Natural killer cell treated with Interleukin-12 subunit alpha and Interleukin-12 subunit beta and Interleukin-15 and Interleukin-18, amount 100 ng/mL, for 72 hours (primary cell): ENCODE measurements at regions not wholly inside any gene's neighbourhood (a gene's known extent, or its start where the extent isn't known, plus 50 kb on each side); places are given as distances from the start of the nearest gene placed in this dataset.
"Not testable (repeated sequence)": the region's sequence is repeated elsewhere in the genome, so short reads cannot be mapped to it uniquely, and the experiment has no call there.

Source experiments
- ATAC-seq, 2 donors: fragments of 150-1000 bp; cut with Tn5 transposase in 1 of 2; sonication (Bioruptor Pico), chemical (Tn5 transposase) in 1 of 2; 2 replicates each; pipeline ENCODE4 v1.10.0; 2021
- DNase-seq: peaks from one replicate; pipeline ENCODE4 v3.0.0; 2022; ENCODE audit warnings: low spot score
- H3K27ac Mint-ChIP-seq, 2 donors: 1 replicate in 1 of 2; 2 replicates in 1 of 2; pipeline ENCODE4 v1.8.0; 2022; ENCODE audit warnings: mixed read lengths in 2 of 2, mild to moderate bottlenecking in 1 of 2, moderate library complexity in 1 of 2
- H3K27me3 Mint-ChIP-seq, 2 donors: 1 replicate in 1 of 2; 2 replicates in 1 of 2; pipeline ENCODE4 v1.8.0; 2022; ENCODE audit warnings: mixed read lengths in 2 of 2
- H3K36me3 Mint-ChIP-seq: one replicate; pipeline ENCODE4 v1.8.0; 2022; ENCODE audit warnings: mixed read lengths
- H3K4me1 Mint-ChIP-seq, 2 donors: 1 replicate in 1 of 2; 2 replicates in 1 of 2; pipeline ENCODE4 v1.8.0; 2022; ENCODE audit warnings: low read depth in 2 of 2, mixed read lengths in 2 of 2, mild to moderate bottlenecking in 1 of 2
- H3K4me3 Mint-ChIP-seq: one replicate; pipeline ENCODE4 v1.8.0; 2022; ENCODE audit warnings: mixed read lengths
- H3K9me3 Mint-ChIP-seq: 2 replicates; pipeline ENCODE4 v1.8.0; 2022; ENCODE audit warnings: mixed read lengths

DNA sequence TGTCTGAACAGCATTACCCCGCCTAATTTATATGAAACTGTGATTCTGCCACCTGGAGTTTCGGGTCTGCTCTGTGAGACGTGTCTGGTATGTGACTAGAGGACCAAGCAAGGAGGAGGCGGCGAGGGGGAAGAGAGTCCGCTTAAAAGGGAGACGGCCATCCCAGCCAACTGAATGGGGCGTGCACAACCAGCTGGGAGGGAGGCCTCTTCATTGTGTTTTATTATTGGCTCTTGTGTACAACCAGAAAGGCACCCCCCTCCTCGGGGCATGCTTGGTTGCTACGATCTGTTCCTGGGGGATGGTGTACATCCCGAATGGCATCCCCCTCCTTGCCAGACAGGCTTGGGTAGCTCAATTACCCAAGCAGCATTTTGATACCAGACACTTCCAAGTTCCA lies 384.5 kb upstream of the SALL1 start:
- no peaks in the 10 kb centered on the region for H3K4me1 Mint-ChIP-seq
- DNase-seq, result no peak
- H3K9me3 Mint-ChIP-seq, result peaks cover 10% of the 10 kb centered on the region
- H3K27ac Mint-ChIP-seq, result no peak overlapping the region
- ATAC-seq, result no peak
- H3K27me3 Mint-ChIP-seq, result no peaks in the 10 kb centered on the region
- H3K36me3 Mint-ChIP-seq, result no peaks in the 10 kb centered on the region
- no peak overlapping the region for H3K4me3 Mint-ChIP-seq

DNA sequence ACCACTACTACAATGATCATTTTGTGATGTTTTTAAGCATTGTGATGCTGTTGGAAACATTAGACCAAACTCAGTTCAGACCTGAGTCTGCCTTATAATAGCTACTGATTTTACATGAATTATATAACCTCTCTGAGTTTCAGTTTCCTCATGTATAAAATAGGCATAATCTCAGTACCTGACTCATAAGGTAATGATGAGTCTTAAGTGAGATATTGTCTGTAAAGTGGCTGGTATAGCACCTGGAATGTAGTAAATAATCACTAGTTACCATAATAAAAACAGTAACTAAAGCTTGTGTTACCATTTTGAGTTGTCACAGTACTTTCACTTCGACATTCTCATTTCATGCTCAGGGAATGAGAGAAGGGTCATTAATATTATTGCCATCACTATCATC lies 381.5 kb upstream of the SALL1 start:
- no peaks in the 10 kb centered on the region for H3K27me3 Mint-ChIP-seq

DNA sequence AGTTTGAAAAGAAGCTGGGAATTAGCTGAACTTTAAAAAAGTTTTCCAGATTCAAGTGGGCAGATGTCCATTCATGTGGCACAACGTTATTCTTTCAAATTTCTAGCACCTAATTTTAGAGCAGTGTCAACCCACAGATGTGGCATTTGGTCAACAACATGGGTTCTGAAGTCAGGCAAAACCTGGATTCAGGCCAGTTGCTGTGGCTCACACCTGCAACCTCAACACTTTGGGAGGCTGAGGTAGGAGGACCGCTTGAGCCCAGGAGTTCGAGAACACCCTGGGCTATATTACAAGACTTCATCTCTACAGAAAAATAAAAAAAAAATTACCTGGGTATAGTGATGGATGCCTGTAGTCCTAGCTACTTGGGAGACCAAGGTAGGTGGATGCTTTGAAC lies 380.2 kb upstream of the SALL1 start:
- DNase-seq, result no peak
- no peak overlapping the region for H3K27ac Mint-ChIP-seq
- H3K36me3 Mint-ChIP-seq, result no peaks in the 10 kb centered on the region
- ATAC-seq, result no peak
- peaks cover 11% of the 10 kb centered on the region for H3K9me3 Mint-ChIP-seq
- H3K4me1 Mint-ChIP-seq, result no peaks in the 10 kb centered on the region
- no peaks in the 10 kb centered on the region for H3K27me3 Mint-ChIP-seq
- no peak overlapping the region for H3K4me3 Mint-ChIP-seq

More for the DNA sequence above, 381.5 kb upstream of the SALL1 start:
- Mint-ChIP-seq H3K27ac (no peak overlapping the region), H3K36me3 (no peaks in the 10 kb centered on the region), H3K9me3 (peaks cover 10% of the 10 kb centered on the region), H3K4me3 (no peak overlapping the region), H3K4me1 (no peaks in the 10 kb centered on the region)
- DNase-seq, result no peak
- no peak for ATAC-seq

DNA sequence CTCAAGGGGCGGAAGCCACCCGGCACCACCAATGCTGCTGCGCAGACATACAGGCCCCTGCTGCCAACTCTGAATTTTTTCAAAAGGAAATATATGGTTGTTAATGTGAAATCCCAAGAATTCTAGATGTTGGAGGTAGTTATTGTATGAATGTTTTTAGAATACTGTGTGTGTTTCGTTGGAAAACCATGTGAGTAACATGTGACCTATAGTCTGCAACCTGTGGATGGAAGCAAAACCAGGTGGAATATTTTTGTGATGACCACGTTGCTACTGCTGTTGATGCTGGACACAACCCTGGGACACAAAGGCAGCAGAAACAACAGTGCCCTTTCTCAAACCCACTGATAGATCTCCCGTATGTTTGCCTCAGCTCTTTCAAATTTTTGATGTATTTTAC lies 376.3 kb upstream of the SALL1 start:
- H3K36me3 Mint-ChIP-seq, result no peaks in the 10 kb centered on the region
- peaks cover 11% of the 10 kb centered on the region for H3K9me3 Mint-ChIP-seq
- H3K27ac Mint-ChIP-seq, result no peak overlapping the region
- H3K27me3 Mint-ChIP-seq, result no peaks in the 10 kb centered on the region
- no peak for ATAC-seq
- no peak overlapping the region for H3K4me3 Mint-ChIP-seq
- H3K4me1 Mint-ChIP-seq, result no peaks in the 10 kb centered on the region
- DNase-seq, result no peak

DNA sequence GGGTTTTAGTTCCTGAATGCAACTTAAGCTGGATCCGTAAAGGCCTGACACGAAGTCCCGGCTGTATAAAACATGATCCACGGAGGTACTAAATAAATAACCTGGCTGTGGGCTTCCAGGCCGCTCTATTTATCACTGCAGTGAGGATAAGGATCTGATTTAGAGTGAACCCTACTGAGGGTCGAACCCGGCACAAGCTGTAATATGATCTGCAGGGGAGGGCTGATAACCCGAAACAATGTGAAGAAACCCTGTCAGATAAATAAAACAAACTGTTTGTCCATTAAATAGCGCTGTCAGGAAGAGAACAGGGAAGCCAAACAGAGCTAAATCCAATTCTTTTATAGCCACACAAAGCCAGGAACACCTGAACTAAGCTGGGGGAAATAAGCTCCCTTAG lies 375.6 kb upstream of the SALL1 start:
- Mint-ChIP-seq H3K4me3 (no peak overlapping the region), H3K9me3 (peaks cover 14% of the 10 kb centered on the region), H3K36me3 (no peaks in the 10 kb centered on the region), H3K27ac (no peak overlapping the region), H3K4me1 (no peaks in the 10 kb centered on the region), H3K27me3 (no peaks in the 10 kb centered on the region)
- ATAC-seq (no peak), DNase-seq (no peak)

DNA sequence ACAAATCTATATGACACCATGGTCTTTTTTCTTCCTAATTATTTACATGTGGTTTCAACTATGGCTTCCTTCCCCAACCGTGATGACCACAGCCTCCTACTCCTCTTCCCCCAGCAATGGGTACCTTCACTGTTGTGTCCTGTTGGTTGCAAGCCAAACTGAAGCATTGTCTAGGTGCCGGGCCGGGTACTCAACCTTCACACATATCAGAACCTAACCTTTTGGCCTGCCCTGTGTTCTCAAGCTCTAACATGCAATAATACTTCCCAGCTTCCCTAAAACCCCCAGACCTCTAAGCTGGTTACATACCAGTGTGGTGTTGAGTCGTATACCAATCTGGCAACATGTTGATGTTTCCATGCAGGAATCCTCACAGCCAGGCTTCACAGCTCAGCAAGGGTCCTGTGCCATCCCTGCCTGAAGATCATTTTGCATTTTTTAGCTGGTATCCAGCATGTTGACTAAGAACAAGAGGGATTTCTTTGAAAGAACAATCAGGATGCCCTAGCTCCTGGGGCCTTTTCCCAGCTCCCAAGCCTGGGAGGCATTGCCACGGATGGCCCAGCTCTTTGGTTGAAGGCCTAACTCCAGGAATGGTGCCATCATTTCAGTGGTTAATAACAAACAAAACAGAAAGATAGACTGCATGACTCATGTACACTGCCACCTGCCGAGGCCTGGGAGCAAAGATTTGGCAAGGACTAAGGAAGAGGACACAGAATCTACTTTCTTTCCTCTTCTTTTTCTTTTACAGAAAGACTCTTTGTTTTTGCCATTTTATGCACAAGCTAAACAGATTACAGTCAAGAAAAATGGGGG lies 373.7 kb upstream of the SALL1 start:
- H3K36me3 Mint-ChIP-seq, result no peaks in the 10 kb centered on the region
- peaks cover 15% of the 10 kb centered on the region for H3K9me3 Mint-ChIP-seq
- no peak overlapping the region for H3K4me3 Mint-ChIP-seq
- ATAC-seq (no peak), DNase-seq (no peak)
- no peaks in the 10 kb centered on the region for H3K4me1 Mint-ChIP-seq
- no peak overlapping the region for H3K27ac Mint-ChIP-seq
- H3K27me3 Mint-ChIP-seq, result no peaks in the 10 kb centered on the region

DNA sequence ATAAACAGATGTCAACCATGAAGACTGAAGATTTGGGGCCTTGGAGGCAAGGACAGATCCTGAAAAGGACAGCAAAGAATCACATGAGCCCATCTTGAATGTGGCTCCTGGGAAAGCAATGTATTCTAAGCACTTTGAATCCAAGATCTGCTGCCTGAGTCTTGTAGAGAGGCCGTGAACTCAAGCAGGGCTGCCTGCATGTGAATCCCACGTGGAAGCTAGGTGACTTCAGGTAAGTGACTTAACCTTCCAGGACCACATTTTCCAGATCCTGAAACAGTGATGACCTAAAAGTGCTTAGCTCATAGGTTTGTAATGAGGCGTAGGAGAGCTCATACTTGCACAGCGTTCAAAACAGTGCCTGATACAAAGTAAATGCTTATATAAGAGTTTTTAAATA lies 373.0 kb upstream of the SALL1 start:
- H3K9me3 Mint-ChIP-seq, result peaks cover 21% of the 10 kb centered on the region
- ATAC-seq, result no peak
- no peaks in the 10 kb centered on the region for H3K27me3 Mint-ChIP-seq
- no peaks in the 10 kb centered on the region for H3K4me1 Mint-ChIP-seq
- no peak overlapping the region for H3K4me3 Mint-ChIP-seq
- DNase-seq, result no peak
- H3K27ac Mint-ChIP-seq, result no peak overlapping the region
- peaks cover 4% of the 10 kb centered on the region for H3K36me3 Mint-ChIP-seq

DNA sequence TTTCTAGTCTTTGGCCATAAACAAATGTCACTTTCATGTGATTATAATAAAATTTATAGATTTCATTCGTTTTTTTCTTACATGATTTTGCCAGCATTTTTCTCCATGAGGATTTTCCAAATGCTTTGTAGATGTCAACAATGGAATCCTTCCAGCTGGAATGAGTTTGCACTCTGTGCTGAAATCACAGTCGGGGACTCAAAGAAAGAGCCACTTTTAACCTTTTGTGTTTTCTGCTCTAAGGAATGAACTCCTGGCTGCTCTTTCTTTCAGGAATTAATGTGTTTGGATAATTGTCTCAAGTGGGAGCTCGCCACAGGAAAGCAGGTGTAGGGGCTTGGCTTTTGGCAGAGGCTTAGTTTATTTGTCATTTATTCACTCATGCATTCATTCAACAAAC lies 372.3 kb upstream of the SALL1 start:
- Mint-ChIP-seq H3K27ac (no peak overlapping the region), H3K9me3 (peaks cover 21% of the 10 kb centered on the region), H3K4me3 (no peak overlapping the region), H3K27me3 (no peaks in the 10 kb centered on the region), H3K4me1 (no peaks in the 10 kb centered on the region), H3K36me3 (peaks cover 4% of the 10 kb centered on the region)
- DNase-seq (no peak), ATAC-seq (no peak)

DNA sequence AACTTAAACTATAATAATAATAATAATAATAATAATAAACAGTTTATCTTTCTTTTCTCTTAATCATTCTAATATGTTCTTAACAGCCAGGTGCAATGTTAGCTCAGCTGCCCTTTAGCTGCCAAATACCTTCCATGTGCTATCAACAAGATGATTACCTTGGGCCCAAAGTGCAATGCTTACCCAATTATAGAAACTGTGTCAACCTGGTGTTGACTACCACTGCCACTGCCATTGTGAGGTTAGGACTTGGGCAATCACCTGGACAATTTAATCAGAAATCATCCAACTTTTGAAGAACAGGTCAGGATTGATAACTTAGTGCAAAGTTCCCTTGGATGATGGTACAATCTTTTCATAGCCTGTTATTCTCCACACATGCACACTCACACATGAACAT lies 371.8 kb upstream of the SALL1 start:
- Mint-ChIP-seq H3K36me3 (peaks cover 4% of the 10 kb centered on the region), H3K27ac (no peak overlapping the region), H3K4me3 (no peak overlapping the region), H3K27me3 (no peaks in the 10 kb centered on the region), H3K9me3 (peaks cover 25% of the 10 kb centered on the region), H3K4me1 (no peaks in the 10 kb centered on the region)
- ATAC-seq, result no peak
- no peak for DNase-seq

DNA sequence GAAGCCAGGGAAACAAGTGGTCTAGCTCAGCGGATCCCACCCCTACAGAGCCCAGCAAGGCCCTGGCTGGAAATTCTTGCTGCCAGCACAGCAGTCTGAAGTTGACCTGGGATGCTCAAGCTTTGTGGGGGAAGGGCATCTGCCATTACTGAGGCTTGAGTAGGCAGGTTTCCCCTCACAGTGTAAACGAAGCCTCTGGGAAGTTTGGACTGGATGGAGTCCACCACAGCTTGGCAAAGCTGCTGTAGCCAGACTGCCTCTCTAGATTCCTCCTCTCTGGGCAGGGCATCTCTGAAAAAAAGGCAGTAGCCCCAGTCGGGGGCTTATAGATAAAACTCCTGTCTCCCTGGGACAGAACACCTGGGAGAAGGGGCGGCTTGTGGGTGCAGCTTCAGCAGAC lies 365.9 kb upstream of the SALL1 start:
- not testable (repeated sequence) for DNase-seq, H3K27ac Mint-ChIP-seq
- peaks cover 24% of the 10 kb centered on the region for H3K9me3 Mint-ChIP-seq

DNA sequence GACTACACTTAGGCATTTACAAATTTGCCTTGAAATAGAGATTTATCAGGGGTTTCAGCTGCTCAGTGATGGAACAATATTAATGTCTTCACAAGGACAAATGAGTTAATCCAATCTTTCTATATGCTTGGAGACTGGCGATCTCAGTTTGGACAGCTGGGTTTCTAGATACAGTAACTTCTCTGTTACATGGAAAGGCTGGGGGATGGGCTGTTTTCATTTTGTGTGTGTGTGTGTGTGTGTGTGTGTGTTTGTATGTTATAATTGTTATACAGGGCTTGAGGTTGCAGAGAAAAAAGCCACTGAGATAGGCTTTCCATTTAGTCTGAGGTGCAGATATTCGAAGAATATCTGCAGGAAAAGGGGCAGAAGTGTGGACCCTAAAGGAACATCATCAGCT lies 359.3 kb upstream of the SALL1 start:
- Mint-ChIP-seq H3K4me1 (no peaks in the 10 kb centered on the region), H3K9me3 (peaks cover 18% of the 10 kb centered on the region), H3K4me3 (no peak overlapping the region), H3K27me3 (no peaks in the 10 kb centered on the region), H3K27ac (no peak overlapping the region), H3K36me3 (peaks cover 4% of the 10 kb centered on the region)
- ATAC-seq (no peak), DNase-seq (no peak)

More for the DNA sequence above, 365.9 kb upstream of the SALL1 start:
- H3K4me3 Mint-ChIP-seq, H3K27me3 Mint-ChIP-seq, ATAC-seq, H3K4me1 Mint-ChIP-seq, H3K36me3 Mint-ChIP-seq: not testable (repeated sequence)

DNA sequence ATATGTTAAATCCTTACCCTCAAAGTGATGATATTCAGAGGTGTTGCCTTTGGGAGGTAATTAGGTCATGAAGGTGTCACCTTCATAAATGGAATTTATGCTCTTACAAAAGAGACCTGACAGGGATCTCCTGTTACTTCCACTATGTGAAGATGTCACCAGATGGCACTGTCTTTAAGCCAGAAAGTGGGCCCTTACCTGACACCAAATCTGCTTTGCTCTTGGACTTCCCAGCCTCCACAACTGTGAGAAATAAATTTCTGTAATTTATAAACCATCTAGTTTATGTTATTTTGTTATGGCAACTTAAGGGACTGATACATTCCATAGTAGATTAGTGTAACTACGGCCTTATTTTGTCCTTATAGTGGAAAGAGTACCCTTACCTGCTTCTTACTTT lies 358.3 kb upstream of the SALL1 start:
- Mint-ChIP-seq H3K4me3 (no peak overlapping the region), H3K27me3 (no peaks in the 10 kb centered on the region), H3K27ac (no peak overlapping the region), H3K9me3 (peaks cover 18% of the 10 kb centered on the region), H3K4me1 (no peaks in the 10 kb centered on the region), H3K36me3 (no peaks in the 10 kb centered on the region)
- no peak for ATAC-seq
- DNase-seq, result no peak

DNA sequence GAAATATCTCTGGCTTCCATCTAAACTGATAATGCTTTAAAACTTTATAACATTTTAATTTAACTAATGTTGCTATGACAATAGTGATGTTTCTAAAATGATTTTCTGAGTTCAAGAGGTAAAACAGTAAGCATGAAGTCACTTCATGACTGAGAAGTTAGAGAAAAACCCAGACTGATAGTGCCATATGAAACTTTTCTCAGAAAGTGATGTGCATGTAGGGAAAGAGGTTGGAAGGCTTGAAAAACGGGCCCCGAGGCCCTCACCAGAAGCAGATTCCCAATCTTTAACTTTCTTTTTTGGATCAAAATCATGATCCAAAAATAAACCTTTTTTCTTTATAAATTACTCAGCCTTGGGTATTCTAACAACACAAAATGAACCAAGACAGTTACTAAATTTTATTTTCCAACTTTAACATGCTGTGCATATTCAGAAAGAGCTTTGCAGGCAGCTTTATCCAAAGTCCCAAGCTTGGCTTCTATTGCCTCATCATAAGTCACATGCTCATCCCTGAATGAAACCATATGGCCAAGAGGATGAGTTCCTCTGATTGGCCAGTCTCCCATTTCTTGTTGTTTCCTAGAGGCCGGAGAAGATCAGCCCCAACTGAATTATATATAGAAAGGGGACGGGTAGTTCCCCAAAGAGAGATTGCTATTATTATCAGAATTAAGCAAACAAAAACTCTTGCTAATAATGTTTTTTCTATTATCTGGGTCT lies 357.6 kb upstream of the SALL1 start:
- H3K4me3 Mint-ChIP-seq, result no peak overlapping the region
- H3K27ac Mint-ChIP-seq, result no peak overlapping the region
- peaks cover 13% of the 10 kb centered on the region for H3K9me3 Mint-ChIP-seq
- no peak for ATAC-seq
- no peaks in the 10 kb centered on the region for H3K27me3 Mint-ChIP-seq
- no peaks in the 10 kb centered on the region for H3K36me3 Mint-ChIP-seq
- no peaks in the 10 kb centered on the region for H3K4me1 Mint-ChIP-seq
- no peak for DNase-seq

DNA sequence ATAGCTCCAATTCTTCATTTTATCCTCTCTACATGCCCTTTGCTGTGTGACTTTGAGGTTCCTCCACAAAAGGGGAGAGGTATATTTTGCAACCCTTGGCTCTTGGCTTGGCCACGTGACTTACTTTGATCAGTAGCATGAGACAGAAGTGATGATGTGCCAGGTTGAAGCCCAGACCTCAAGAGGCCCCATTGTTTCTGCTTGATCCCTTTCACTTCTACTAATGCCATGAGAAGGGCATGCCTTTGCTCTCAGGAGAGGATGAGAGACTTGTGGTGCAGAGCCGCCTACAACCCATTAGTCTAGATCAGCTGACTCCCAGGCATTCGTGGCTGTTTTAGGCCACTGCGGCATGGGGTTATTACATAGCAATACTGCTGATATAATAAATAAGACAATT lies 356.2 kb upstream of the SALL1 start:
- no peaks in the 10 kb centered on the region for H3K4me1 Mint-ChIP-seq
- no peaks in the 10 kb centered on the region for H3K27me3 Mint-ChIP-seq
- no peak overlapping the region for H3K27ac Mint-ChIP-seq
- no peak overlapping the region for H3K4me3 Mint-ChIP-seq
- H3K9me3 Mint-ChIP-seq, result peaks cover 10% of the 10 kb centered on the region
- DNase-seq, result no peak
- H3K36me3 Mint-ChIP-seq, result no peaks in the 10 kb centered on the region
- no peak for ATAC-seq
